Dermis blood vessel endothelial cell (primary cell): ENCODE measurements at regions not wholly inside any gene's neighbourhood (a gene's known extent, or its start where the extent isn't known, plus 50 kb on each side); places are given as distances from the start of the nearest gene placed in this dataset.

ENCODE experiments used
- DNase-seq: peaks from one replicate; pipeline ENCODE4 v3.0.0; 2010

DNA sequence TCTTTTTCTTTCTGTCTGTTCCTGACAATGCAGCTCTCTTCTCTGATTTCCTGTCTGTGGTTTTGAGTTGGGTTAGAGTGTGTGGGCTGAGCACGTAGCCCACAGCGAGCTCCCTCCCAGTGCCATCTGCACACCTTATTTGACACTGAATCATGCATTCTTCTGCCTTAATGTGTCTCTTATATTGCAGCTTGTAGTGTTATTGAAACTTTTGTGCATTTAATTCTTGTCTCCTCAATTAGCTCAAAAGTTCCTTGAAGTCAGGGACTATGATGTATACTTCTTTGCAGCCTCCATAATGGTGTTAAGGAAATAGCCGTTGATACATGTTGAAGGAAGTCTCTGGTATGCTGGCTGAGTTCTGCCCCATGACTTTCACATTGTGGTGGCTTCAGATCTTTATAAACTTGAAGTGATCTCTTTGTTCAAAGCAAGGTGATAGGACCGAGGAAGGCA, 576.2 kb upstream of the CLINT1 start:
- no peak for DNase-seq

DNA sequence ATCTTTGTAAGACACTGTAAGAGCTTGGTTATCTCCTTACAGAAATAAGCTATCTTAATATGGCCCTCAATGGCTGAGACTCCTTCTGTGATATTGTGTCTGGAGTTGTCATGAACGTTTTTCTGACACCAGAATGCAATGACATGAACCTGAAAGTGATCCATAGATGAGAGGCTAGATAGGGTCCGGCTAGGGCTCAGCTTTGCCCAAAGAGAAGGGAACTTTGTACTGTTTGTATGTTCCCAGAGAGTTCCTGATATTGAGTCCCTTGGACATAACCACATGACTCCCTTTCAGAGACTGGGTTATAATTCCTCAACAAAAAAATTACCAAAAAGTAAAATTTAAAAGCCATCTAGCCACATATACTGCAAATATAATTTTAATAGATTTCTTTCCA, 575.8 kb upstream of the CLINT1 start:
- no peak for DNase-seq

DNA sequence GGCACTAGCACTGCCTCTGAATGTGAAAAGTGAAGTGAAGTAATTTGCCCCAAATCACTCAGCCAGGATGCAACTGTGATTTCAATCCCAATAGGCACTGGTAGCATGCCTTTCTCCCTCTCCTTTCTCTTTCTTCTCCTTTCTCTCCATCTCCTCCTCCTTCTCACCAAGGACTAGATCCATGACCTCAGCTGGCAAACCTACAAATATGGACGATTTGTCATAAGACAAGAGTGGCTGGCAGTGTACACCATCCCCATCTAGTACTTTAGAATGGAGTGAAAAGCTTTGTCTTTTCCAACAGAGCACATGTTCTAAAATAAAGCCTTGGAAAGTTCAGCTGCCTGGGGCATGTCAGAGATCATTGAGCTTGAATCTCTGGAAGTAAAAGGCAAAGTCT, 574.7 kb upstream of the CLINT1 start:
- DNase-seq, result no peak

DNA sequence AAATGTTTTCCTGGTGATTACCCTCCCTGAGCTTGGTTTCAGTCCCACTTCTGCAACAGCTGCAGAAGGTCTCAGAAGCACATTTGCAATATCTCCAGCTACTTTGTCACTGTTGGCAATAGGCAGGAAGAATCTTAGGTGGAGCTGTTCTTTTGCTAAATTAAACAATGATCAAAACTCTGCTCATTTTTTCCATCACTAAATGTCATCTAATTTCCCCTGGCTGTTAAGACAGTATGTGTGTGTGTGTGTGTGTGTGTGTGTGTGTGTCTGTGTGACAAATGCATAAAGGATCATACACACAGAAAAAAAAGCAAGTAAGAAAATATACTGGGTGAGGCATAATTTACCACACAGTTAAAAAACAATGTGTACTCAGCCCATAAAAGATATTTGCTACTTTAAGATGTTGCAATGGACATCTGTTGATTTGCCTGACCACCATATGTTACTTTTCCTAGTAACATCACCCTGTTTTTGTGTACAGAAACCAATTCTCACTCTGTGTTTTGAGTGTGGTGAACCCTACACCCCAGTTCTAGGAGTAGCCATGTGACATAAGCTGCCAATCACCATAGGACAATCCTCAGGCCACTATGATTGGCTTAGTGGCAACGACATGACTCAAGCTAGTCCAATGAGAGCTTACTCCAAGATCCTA, 572.6 kb upstream of the CLINT1 start:
- no peak for DNase-seq

GRCh38 chr5:158430798-158431167, 571.8 kb upstream of the CLINT1 start:
- no peak for DNase-seq

- DNase-seq, result no peak
Observed at GRCh38 chr5:158430166-158430797, 571.3 kb upstream of the CLINT1 start.

DNA sequence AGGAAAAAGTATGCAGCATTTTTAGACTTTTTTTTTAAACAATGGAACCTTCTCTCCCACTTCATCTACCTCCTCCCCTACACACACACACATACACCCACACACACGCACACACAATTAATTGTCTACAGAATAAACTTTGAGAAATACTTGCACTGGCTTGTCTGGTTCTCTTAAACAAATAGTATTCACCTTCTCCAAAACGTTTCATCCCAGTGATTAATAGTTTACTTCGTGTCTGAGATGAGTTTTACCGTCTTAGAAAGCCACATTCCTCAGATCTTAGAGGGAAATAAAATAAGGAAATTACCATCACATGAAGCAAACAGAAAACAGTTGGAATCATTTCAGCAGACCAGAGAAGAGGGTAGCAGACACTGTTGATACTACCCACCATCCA, 570.6 kb upstream of the CLINT1 start:
- no peak for DNase-seq

- peak; percentile 56 for DNase-seq
Observed at GRCh38 chr5:158423623-158424200, 564.8 kb upstream of the CLINT1 start.

DNA sequence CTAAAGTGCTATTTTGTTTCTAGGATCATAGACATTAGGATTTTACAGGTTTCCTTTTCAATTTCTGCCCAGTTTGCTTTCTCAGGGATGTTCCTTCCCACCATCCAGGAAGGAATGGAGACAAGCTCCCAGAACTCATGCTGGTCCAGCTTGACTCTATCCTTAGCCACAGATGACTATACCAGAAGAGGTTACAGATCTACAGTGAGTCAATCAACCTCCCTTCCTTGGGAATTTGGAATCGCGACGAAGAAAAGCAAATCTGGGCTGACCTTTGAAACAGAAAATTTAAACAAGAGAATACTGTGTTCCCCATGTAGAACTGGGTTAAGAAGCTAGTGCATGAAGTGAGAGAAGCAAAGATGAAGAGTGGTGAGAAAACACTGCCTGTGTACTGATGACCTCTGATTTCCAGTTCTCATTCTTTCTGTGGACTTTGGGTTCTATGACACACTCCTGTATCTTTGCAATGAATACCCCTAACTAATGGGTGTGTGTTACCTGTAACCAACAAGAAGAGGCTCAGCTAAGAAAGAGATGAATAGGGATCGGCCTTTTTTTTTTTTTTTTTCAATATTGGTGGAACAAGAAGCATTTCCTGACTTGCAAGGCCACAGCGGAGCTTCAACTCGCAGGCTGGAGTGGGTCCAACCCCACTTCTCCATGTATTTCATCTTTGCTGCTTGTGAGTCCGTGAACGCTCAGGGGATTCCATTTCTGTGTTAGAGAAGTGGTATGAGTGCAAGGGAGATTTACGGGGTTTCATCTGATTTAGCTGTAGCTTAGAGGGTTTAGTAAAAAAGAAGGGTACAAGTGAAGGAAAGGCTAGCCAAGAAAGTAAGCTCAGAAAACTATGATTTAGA, 563.9 kb upstream of the CLINT1 start:
- DNase-seq, result peak; percentile 29

GRCh38 chr5:158421319-158421718, 562.4 kb upstream of the CLINT1 start:
- no peak for DNase-seq

- DNase-seq, result no peak
Observed at GRCh38 chr5:158419186-158419585, 560.2 kb upstream of the CLINT1 start.

DNA sequence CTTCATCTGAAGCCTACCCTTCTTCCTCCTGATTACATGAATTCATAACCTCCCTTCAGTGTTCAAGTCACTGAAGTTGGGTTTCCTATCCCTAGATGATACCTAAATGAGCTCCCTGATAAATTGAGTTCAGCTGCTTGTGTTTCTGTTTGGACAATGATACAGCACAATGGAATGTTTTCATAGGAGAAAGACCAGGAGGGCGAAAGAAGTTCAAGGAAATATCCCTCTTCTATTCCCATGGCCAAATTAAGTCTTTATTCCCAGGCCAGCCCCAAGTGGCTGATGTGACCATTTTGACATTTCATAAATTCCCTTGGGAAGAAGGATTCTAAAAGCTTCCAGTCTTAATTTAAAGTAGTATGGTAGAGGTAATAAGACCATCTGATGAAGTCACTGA, 555.8 kb upstream of the CLINT1 start:
- peak; percentile 68 for DNase-seq

GRCh38 chr5:158414333-158414762, 555.4 kb upstream of the CLINT1 start:
- DNase-seq, result peak; percentile 5

DNA sequence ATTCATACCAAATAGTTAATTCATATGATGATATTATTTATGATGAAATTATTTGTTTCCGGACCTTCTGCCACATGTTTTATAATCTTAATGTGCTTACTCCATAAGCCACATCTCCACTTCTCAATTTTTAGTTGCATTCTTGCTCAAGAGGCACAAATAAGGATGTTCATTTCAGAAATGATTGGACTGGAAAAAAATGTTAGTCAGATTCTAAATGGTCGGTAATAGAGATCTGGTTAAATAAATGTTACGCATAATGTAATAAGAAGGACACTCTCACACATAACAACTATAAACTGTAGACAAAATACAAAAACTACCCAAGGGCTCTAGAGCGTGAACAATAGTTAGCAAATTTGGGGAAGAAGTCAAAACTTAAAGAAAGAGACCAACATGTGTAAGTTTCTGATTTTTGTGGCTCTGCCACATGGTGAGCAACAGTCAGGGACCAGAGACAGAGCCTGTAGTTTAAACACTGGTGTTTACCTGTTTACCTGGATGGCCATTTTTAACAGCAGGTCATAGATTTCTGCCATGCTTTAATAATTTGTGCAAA, 554.3 kb upstream of the CLINT1 start:
- no peak for DNase-seq

DNA sequence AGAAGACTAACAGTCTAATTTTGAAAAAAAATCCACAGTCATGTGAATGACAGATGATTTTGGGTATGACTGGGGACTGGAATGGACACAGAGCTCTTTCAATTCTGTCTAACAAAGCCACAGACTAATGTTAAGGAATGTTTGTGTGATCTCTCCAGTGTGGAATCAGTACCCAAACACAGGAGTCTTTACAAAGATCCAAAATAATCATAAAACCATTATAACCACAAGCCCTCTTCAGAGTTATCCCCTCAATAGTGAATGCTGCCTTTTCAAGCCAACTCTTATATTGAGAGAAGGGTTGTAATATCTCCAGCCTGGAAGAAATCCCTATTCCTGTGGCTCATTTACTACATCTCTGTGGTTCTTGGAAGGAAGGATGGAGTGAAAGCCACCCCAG, 552.0 kb upstream of the CLINT1 start:
- no peak for DNase-seq

GRCh38 chr5:158409507-158409906, 550.6 kb upstream of the CLINT1 start:
- DNase-seq, result no peak

- DNase-seq, result no peak
Observed at GRCh38 chr5:158407824-158408195, 548.9 kb upstream of the CLINT1 start.

DNA sequence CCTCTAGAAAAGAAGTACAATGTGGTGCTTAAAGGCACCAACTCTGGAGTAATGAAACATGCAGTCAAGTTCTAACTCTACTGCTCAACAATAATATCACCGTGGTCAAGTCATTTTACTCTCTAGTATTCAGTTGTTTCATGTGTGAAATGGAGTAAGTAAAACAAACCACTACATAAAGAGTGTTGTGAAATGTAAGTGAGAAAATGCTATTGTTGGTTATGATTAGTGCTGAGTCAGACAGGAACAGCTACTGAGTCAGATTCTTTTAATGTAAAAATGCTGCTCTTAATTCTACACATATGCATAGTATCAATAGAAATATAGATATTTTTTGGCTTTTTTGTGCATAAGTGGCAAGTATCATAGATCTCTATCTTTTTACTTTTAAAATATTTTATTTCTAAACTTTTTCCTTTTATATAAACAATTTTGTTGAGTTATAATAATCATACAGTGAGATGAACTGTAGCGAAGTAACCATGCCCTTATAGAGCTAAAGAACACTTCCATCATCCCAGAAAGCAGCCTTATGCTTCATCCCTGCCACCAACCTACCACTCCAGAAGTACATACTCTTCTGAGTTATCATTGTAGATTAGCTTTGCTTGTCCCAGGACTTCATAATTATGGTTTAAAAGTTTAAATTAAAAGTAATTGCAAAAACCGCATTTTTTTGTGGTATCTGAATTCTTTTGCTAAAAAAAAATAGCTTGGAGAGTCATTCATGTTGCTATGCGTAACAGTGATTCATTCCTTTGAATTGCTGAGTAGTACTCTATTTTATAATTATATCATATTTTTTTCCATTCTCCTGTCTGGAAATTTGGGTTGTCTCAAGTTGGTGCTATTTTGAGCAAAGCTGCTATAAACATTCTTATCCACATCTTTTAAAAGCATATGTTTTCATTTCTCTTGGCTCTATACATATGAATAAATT, 548.2 kb upstream of the CLINT1 start:
- peak; percentile 52 for DNase-seq

DNA sequence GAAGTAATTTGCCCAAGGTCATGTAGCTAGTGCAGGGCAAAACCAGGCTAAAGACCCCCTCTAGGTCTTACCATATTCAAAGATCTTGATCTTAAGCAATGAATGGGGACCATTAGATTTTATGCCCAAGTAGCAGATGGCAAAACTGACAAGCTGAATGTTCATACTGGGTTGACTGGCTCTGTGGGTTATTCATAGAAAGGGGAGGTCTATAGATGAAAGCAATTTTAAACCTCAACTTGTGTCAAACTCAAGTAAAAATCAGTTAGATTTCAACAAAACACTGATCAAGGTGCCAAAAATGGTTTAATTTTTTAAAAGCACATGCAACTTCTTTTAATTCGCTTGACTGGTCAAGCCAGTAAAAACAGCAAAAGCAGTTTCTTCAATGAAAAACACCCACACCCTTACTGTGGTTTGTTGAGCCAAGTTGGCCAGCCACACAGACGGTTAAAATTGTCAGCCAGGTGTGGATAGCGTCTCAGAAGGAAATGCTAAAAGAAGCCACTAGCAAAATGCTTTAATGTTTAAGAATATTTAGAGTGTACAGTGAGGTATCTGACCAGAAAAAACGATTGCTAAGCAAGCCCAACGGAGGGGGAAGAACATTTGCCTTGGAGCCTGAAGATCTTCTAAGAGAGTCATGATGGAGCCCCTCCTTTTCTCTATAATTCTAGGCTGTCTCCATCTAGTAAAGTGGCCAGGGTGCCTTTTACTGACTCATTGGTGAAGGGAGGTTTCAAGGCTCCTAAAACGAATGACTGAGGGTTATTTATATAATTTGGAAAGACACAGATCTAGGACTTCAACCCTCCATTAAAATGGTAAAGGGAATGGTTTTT, 539.6 kb upstream of the CLINT1 start:
- DNase-seq, result no peak

GRCh38 chr5:158397278-158397677, 538.3 kb upstream of the CLINT1 start:
- DNase-seq, result no peak

GRCh38 chr5:158394102-158394501, 535.2 kb upstream of the CLINT1 start:
- no peak for DNase-seq
